Activated T-helper 2 cell treated with anti-CD3 and anti-CD28 coated beads, Interferon-gamma antibody, Interleukin-2, Interleukin-4, amounts not matched to agents 10 μg/mL and 5 μg/mL and 100 μg/mL, durations not matched to agents 14 hours and 24 hours and 36 hours (primary cell): ENCODE measurements at regions not wholly inside any gene's neighbourhood (a gene's known extent, or its start where the extent isn't known, plus 50 kb on each side); places are given as distances from the start of the nearest gene placed in this dataset.
A peak's percentile ranks its signal among the peaks of the same experiment; 100 is the strongest.

Experiments used
- DNase-seq: peaks from one replicate; pipeline ENCODE4 v3.0.0; 2021; ENCODE audit warnings: low spot score
- H3K27ac Mint-ChIP-seq: one replicate; pipeline ENCODE4 v1.8.0; 2021; ENCODE audit warnings: mixed read lengths
- H3K27me3 Mint-ChIP-seq: one replicate; pipeline ENCODE4 v1.8.0; 2021; ENCODE audit warnings: low read depth, mixed read lengths
- H3K36me3 Mint-ChIP-seq: one replicate; pipeline ENCODE4 v1.8.0; 2021; ENCODE audit warnings: low read depth, mixed read lengths
- H3K4me1 Mint-ChIP-seq: one replicate; pipeline ENCODE4 v1.8.0; 2021; ENCODE audit warnings: low read depth, mixed read lengths
- H3K4me3 Mint-ChIP-seq: one replicate; pipeline ENCODE4 v1.8.0; 2021; ENCODE audit warnings: low read depth, mild to moderate bottlenecking, moderate library complexity, mixed read lengths
- H3K9me3 Mint-ChIP-seq: one replicate; pipeline ENCODE4 v1.8.0; 2021; ENCODE audit warnings: mixed read lengths
- intact Hi-C: fragments of 100-400 bp; cut with micrococcal nuclease; formaldehyde crosslinking; loops from one replicate; pipeline ENCODE4 v1.15.1; 2023

DNA sequence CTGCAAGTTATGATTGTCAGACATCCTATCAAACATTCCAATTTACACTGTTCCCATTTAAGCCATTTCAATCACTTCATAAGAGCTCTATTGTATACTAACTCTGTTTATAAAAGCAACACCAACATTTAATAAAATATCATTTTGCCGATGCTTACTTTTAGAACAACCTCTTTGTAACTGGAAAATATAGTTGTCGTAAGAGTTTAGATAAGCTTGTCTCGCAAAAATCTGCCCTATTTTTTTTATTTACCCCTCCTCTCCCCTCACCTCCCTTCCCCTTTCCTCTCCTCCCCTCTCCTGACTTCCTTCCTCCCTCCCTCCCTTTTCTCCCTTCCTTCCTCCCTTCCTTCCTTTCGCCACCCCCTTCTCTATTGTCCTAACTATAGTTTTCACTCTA is 105.7 kb upstream of the PEX5L start:
- no peak for DNase-seq
- no peaks in the 10 kb centered on the region for H3K27me3 Mint-ChIP-seq

DNA sequence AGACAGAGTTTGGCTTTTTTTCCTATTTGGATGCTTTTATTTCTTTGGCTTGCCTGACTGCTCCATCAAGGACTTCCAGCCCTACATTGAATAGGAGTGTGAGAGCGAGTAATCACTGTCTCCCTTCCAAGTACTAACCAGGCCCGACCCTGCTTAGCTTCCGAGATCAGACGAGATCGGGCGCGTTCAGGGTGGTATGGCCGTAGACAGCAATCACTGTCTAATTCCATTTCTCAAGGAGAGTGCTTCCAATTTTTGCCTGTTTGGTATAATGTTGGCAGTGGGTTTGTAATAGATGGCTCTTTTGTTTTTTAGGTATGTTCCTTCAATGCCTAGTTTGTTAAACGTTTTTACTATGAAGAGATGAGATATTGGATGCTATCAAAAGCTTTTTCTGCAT is 125.0 kb upstream of the PEX5L start:
- H3K27ac Mint-ChIP-seq = no peak overlapping the region
- no peaks in the 10 kb centered on the region for H3K36me3 Mint-ChIP-seq
- intact Hi-C loops = no loop called here
- no peak overlapping the region for H3K4me3 Mint-ChIP-seq
- H3K27me3 Mint-ChIP-seq = no peaks in the 10 kb centered on the region
- H3K4me1 Mint-ChIP-seq = no peaks in the 10 kb centered on the region
- no peak for DNase-seq
- peaks cover 4% of the 10 kb centered on the region for H3K9me3 Mint-ChIP-seq

More for the DNA sequence above, 105.7 kb upstream of the PEX5L start:
- H3K27ac Mint-ChIP-seq = no peak overlapping the region
- no peaks in the 10 kb centered on the region for H3K9me3 Mint-ChIP-seq
- no peaks in the 10 kb centered on the region for H3K36me3 Mint-ChIP-seq
- no peak overlapping the region for H3K4me3 Mint-ChIP-seq
- H3K4me1 Mint-ChIP-seq = no peaks in the 10 kb centered on the region
- intact Hi-C loops = no loop called here

DNA sequence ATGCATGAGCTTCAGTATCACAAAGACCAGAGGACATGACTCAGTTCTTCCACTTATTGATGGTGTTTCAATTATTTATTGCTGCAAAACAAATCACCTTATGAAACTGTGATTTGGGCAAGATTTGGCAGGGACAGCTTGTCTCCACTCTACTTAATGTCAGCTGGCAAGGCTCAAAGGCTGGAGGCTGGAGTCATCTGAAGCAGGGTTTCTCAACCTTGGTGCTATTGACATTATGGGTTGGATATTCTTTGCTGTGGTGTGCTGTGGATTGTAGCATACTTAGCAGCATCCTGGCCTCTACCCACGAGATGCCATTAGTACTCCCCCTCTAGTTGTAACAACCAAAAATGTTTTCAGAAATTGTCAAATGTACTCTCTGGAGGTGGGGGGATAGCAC is 138.8 kb upstream of the PEX5L start:
- H3K4me3 Mint-ChIP-seq = no peak overlapping the region
- intact Hi-C loops = no loop called here
- H3K9me3 Mint-ChIP-seq = no peaks in the 10 kb centered on the region
- no peak for DNase-seq
- H3K36me3 Mint-ChIP-seq = no peaks in the 10 kb centered on the region
- no peaks in the 10 kb centered on the region for H3K27me3 Mint-ChIP-seq
- no peaks in the 10 kb centered on the region for H3K4me1 Mint-ChIP-seq
- H3K27ac Mint-ChIP-seq = no peak overlapping the region

DNA sequence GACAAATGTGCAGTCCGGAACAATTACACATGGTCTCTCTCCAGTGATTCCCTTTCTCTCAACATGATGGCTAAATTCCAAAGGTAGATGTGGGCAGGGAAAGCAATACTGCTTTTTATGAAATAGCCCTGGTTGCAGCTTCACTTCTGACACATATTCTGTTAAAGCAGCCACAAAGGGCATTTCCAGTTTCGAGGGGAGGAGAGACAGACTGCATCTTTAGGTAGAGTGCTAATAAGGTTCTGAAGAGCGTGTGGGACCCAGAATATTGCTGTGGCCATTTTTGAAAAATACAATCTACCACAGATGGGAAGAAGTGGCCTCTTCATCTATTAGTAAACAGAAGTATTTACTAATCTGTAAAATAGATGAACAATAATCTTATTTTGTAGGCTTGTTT is 139.3 kb upstream of the PEX5L start:
- H3K4me3 Mint-ChIP-seq = no peak overlapping the region
- no peaks in the 10 kb centered on the region for H3K9me3 Mint-ChIP-seq
- no peaks in the 10 kb centered on the region for H3K27me3 Mint-ChIP-seq
- intact Hi-C loops = no loop called here
- no peaks in the 10 kb centered on the region for H3K4me1 Mint-ChIP-seq
- DNase-seq = no peak
- no peaks in the 10 kb centered on the region for H3K36me3 Mint-ChIP-seq
- no peak overlapping the region for H3K27ac Mint-ChIP-seq

DNA sequence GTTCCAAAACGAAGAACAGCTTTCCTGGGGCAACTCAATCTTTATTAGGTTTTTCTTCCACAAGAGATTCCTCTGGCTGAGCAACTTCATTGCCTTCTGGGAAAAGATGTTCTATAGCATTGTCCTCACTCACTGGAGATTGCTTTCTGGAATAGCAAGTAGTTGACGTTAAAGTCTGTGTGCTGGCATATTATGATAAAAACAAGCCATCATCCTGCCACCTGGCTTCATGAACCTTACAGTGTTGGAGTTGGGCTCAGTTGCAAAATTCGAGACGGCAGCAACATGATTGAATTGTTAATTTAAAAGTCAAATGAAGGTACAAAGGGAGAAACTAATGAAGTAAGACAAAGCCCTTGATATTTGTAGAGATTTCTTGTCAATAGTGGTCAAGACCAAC is 140.5 kb upstream of the PEX5L start:
- H3K4me3 Mint-ChIP-seq = no peak overlapping the region
- DNase-seq = no peak
- no peaks in the 10 kb centered on the region for H3K4me1 Mint-ChIP-seq
- no peaks in the 10 kb centered on the region for H3K9me3 Mint-ChIP-seq
- intact Hi-C loops = no loop called here
- no peak overlapping the region for H3K27ac Mint-ChIP-seq
- H3K27me3 Mint-ChIP-seq = no peaks in the 10 kb centered on the region
- H3K36me3 Mint-ChIP-seq = no peaks in the 10 kb centered on the region

DNA sequence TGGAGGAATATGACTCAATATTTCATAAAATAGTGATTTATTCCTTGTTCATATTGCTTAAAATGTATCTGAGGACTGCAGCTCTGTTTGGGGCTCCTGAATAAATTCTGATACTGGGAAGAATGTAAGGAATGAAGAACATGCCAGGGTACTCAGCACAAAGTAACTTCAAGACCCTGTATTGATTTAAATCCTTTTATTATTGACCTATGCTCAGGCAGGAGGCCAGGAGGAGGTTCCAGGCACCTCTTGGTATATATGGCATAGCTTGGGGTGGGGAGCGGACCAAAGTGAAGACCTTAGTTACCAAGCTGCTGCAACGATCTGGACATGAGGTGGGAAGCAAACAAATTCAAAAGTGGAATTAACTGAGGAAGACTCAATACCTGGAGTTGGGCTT is 142.8 kb upstream of the PEX5L start:
- H3K27ac Mint-ChIP-seq = no peak overlapping the region
- H3K4me1 Mint-ChIP-seq = no peaks in the 10 kb centered on the region
- H3K36me3 Mint-ChIP-seq = no peaks in the 10 kb centered on the region
- no peaks in the 10 kb centered on the region for H3K27me3 Mint-ChIP-seq
- DNase-seq = no peak
- no peaks in the 10 kb centered on the region for H3K9me3 Mint-ChIP-seq
- intact Hi-C loops = no loop called here
- H3K4me3 Mint-ChIP-seq = no peak overlapping the region

DNA sequence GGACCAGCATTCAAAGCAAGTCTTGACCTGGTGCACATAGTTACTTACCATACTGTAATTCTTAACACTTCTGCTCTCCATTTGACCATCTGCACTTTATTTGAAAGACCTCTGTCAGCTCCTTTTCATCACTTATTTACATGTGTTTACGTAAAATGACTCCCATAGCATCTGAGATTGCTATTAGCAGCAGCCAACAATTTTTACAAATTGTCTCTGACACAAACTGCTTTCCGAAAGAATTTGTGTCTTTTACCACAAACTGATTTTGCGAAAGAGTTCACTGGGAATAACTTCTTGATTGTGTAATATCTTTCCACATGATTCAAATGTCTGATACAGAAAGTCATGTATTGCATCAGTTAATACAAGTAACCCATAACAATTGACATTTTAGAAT is 144.1 kb upstream of the PEX5L start:
- no peak overlapping the region for H3K4me3 Mint-ChIP-seq
- intact Hi-C loops = no loop called here
- H3K36me3 Mint-ChIP-seq = no peaks in the 10 kb centered on the region
- no peak for DNase-seq
- H3K4me1 Mint-ChIP-seq = no peaks in the 10 kb centered on the region
- no peaks in the 10 kb centered on the region for H3K9me3 Mint-ChIP-seq
- H3K27me3 Mint-ChIP-seq = no peaks in the 10 kb centered on the region
- no peak overlapping the region for H3K27ac Mint-ChIP-seq

DNA sequence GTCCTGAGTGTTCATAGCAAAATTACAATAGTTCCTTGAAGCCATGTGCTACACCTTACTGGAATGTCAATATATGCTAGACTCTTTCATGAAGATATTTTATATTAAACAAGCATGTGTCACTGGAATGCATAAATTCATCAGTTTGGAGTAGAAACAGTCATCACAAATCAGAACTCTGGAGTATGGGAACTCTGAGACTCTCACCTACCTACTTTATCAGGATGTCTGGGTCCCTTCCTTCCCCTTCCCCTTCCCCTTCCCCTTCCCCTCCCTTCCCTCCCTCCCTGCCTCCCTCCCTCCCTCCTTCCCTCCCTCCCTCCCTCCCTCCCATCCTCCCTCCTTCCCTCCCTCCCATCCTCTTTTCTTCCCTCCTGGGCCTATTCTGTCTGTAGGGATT is 144.7 kb upstream of the PEX5L start:
- DNase-seq = no peak
- H3K36me3 Mint-ChIP-seq = no peaks in the 10 kb centered on the region
- H3K27ac Mint-ChIP-seq = no peak overlapping the region
- H3K4me3 Mint-ChIP-seq = no peak overlapping the region
- no peaks in the 10 kb centered on the region for H3K27me3 Mint-ChIP-seq
- intact Hi-C loops = no loop called here
- H3K4me1 Mint-ChIP-seq = no peaks in the 10 kb centered on the region
- no peaks in the 10 kb centered on the region for H3K9me3 Mint-ChIP-seq

DNA sequence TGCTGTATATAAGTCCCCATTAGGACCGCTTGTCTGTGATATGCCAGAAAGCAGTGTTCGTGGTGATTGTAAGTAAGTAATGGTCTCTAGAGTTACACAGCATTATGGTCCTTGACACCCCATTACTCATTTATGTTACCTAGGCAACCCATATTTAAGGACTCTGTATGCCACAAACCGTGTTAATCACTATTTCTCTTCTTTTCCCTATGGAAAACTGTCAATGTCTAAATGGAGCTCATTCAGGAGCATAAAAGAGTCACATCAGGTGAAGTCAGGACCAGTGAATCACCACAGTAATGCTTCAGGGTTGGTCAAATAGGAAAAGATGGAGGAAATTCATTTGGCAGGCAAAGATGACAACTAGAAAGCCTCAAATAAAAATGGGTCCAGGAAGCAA is 146.6 kb upstream of the PEX5L start:
- Mint-ChIP-seq H3K4me1 (no peaks in the 10 kb centered on the region), H3K4me3 (no peak overlapping the region), H3K27ac (no peak overlapping the region), H3K9me3 (no peaks in the 10 kb centered on the region), H3K36me3 (no peaks in the 10 kb centered on the region), H3K27me3 (no peaks in the 10 kb centered on the region)
- no peak for DNase-seq
- intact Hi-C loops = no loop called here

DNA sequence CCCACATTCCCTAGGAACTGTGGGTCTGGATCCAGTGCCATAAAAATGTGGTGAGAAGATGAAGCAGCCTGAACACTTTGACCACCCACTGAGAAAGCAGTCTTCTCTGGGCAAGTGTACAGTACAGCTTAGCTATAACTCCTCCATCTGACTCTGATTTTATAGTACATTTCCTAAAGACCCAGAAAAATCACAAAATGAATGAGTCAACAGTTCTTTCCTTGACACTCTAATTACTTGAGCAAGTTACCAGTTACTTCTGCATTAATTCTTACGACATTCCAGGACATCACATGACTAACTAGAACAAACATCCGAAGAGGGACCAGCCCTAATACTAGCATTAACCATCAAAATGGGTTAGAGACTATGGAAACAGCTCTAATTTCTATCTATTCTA is 148.1 kb upstream of the PEX5L start:
- H3K4me1 Mint-ChIP-seq = peaks cover 4% of the 10 kb centered on the region
- no peak for DNase-seq
- H3K36me3 Mint-ChIP-seq = no peaks in the 10 kb centered on the region
- H3K27me3 Mint-ChIP-seq = no peaks in the 10 kb centered on the region
- no peaks in the 10 kb centered on the region for H3K9me3 Mint-ChIP-seq
- intact Hi-C loops = no loop called here
- H3K27ac Mint-ChIP-seq = no peak overlapping the region
- H3K4me3 Mint-ChIP-seq = no peak overlapping the region

DNA sequence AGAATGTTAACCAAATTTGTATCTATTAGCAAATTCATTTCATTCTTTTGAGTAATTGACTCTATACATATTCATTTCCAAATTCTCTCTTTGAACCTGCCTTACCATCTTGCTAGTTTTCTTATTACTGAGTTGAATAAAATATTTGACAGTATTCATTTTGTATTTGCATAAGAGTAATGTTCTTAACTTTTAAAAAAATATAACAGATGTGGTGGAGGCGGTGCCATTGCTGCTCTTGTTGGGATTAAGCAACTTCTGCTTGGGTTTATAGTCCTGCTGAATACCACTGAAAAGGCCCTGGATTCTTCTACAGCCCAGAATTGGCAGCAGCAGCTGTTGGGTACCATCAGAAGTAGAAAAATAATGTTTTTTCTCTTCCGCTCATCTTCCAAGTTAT is 148.9 kb upstream of the PEX5L start:
- no peaks in the 10 kb centered on the region for H3K9me3 Mint-ChIP-seq
- H3K36me3 Mint-ChIP-seq = no peaks in the 10 kb centered on the region
- H3K27me3 Mint-ChIP-seq = no peaks in the 10 kb centered on the region
- DNase-seq = no peak
- H3K27ac Mint-ChIP-seq = no peak overlapping the region
- intact Hi-C loops = no loop called here
- no peak overlapping the region for H3K4me3 Mint-ChIP-seq
- peaks cover 4% of the 10 kb centered on the region for H3K4me1 Mint-ChIP-seq

DNA sequence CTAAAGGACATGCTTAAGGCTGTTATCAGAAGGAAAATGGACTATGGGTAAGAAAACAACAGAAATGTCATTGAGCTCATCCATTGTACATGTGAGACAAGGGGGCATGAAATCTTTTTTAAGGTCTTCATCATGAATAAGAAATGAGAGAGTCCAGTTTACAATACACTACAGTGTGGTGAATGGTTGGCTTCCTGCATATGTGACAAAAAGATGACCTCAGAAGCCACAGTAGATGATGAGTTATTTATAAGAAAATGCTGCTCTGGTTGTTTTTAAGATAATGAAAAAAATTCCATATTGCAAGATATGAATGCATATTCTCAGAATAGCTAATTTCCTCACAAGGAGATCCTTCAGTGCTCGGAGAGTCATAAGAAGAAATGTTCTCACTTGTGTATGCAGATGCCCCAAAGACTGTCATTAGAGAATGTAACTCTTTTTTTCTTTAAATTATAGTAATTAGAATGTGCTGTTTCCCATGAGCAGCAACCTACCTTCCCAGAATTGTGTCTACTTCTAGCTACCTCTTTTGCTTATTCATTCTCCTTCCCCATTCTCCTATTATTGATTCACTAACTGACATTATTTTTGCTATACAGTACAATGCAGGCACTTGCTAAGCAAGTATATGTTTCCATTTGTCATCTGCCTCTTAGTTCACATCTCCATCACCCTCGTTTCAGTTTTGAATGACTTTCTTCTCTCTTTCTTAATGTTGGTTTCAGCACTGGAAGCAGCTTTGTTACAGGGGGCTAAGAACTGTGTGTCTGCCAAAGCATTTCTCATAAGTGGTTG is 152.0 kb upstream of the PEX5L start:
- DNase-seq = no peak
- Mint-ChIP-seq H3K27me3 (no peaks in the 10 kb centered on the region), H3K9me3 (no peaks in the 10 kb centered on the region), H3K27ac (peak overlapping the region; percentile 15), H3K4me3 (no peak overlapping the region), H3K36me3 (no peaks in the 10 kb centered on the region), H3K4me1 (peaks cover 4% of the 10 kb centered on the region)
- intact Hi-C loops = no loop called here

DNA sequence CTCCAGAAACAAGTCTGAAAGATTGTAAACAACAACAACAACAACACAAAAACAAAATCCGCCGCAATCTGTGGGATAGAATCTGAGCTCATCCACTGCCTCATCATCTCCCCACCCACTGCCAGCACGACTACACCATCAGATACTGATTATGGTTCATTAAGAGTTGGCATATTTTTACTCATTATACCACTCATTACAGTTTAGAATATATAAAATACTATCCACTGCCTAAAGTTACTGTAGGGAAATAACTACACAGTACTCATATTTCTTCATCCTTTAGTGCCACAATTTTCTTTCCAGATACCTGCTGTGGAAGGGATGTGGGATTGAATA is 152.5 kb upstream of the PEX5L start:
- H3K27ac Mint-ChIP-seq = peak overlapping the region; percentile 15
- DNase-seq = no peak

DNA sequence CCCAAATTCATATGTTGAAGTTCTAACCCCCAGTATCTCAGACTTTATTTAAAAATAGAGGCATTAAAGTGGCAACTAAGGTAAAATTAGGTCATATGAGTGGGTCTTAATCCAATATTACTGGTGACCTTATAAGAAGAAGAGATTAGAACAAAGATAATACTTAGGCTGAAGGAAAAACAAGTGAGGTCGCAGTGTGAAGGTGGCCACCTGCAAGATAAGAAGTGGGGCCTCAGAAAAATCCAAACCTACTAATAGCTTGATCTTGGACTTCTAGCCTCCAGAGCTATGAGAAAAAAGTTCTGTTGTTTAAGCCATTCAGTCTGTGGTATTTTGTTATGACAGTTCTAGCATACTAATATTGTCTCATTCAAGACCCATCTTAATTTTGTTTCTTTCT is 159.9 kb upstream of the PEX5L start:
- no peak overlapping the region for H3K27ac Mint-ChIP-seq
- no peaks in the 10 kb centered on the region for H3K4me1 Mint-ChIP-seq
- no peaks in the 10 kb centered on the region for H3K36me3 Mint-ChIP-seq
- intact Hi-C loops = no loop called here
- DNase-seq = no peak
- H3K4me3 Mint-ChIP-seq = no peak overlapping the region
- no peaks in the 10 kb centered on the region for H3K27me3 Mint-ChIP-seq
- H3K9me3 Mint-ChIP-seq = no peaks in the 10 kb centered on the region

More for the DNA sequence above, 152.5 kb upstream of the PEX5L start:
- no peaks in the 10 kb centered on the region for H3K27me3 Mint-ChIP-seq
- H3K4me3 Mint-ChIP-seq = no peak overlapping the region
- H3K4me1 Mint-ChIP-seq = peaks cover 4% of the 10 kb centered on the region
- H3K36me3 Mint-ChIP-seq = no peaks in the 10 kb centered on the region
- H3K9me3 Mint-ChIP-seq = no peaks in the 10 kb centered on the region
- intact Hi-C loops = no loop called here
